GM21717 (cell line): ENCODE measurements at regions not wholly inside any gene's neighbourhood (a gene's known extent, or its start where the extent isn't known, plus 50 kb on each side); places are given as distances from the start of the nearest gene placed in this dataset.

ENCODE experiments used
- ATAC-seq: cut with Tn5 transposase; IDR thresholded peaks from one replicate; pipeline ENCODE4 v1.9.1; 2021; ENCODE audit warnings: mild to moderate bottlenecking, moderate library complexity; ENCODE audit not compliant: unreplicated experiment

DNA sequence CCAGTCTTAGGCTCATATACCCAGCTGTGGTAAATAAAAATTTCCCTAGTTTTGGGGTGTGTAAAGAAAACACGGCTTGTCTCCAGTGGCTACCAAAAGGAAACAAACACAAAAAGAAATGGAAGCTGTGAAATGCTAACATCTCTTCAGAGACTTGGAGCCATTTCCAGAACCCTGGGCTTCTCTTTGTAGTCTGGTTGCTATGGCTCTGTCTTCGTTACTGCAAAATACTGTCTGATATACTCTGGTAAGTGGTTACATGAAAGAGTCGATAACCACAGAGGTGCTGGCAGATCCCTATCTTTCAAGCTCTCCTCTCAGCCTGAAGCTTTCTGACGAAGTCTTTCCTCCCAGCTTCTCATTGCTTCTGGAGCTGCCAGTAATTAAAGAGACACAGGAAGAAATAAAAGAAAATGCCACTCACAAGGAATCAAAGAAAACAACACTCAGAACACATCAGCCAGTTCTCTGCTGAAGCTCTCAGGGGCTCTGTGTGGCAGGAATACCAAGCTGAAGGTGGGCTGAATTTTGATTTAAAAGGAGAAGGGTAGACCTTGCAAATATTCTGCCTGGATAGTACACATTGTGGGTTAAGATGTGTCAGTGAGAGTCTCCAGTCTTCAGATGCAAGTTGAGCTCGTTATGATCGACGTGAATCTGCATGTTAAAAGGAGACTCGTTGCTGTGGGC lies 107.6 kb upstream of the FAM9C start:
- ATAC-seq: no peak

GRCh38 chrX:13149702-13150350 lies 105.4 kb upstream of the FAM9C start:
- no peak for ATAC-seq

- ATAC-seq: no peak
Observed at GRCh38 chrX:13147733-13148132, 103.3 kb upstream of the FAM9C start.

- ATAC-seq: no peak
Observed at GRCh38 chrX:13147147-13147546, 102.7 kb upstream of the FAM9C start.

- no peak for ATAC-seq
Observed at GRCh38 chrX:13144927-13145655, 100.7 kb upstream of the FAM9C start.

GRCh38 chrX:13142891-13143290 lies 98.5 kb upstream of the FAM9C start:
- no peak for ATAC-seq

DNA sequence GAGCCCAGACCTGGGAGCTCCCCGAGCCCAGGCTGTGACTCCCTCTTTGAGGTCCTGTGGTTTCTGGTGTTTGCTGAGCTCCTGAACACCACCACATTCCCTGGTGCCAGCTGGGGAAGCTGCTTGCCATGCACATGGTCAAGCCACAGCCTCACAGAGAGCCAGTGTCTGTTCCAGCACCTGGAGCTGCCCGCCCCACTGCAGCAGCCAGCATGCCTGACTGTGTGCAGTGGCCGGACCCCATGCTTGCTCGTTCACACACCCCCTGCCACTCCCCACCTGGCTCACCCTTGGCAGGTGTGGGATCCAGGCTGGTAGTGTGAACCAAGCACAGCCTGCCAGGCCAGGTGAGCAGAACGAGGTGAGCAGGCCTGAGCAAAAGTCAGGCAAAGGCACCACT lies 95.6 kb upstream of the FAM9C start:
- no peak for ATAC-seq

DNA sequence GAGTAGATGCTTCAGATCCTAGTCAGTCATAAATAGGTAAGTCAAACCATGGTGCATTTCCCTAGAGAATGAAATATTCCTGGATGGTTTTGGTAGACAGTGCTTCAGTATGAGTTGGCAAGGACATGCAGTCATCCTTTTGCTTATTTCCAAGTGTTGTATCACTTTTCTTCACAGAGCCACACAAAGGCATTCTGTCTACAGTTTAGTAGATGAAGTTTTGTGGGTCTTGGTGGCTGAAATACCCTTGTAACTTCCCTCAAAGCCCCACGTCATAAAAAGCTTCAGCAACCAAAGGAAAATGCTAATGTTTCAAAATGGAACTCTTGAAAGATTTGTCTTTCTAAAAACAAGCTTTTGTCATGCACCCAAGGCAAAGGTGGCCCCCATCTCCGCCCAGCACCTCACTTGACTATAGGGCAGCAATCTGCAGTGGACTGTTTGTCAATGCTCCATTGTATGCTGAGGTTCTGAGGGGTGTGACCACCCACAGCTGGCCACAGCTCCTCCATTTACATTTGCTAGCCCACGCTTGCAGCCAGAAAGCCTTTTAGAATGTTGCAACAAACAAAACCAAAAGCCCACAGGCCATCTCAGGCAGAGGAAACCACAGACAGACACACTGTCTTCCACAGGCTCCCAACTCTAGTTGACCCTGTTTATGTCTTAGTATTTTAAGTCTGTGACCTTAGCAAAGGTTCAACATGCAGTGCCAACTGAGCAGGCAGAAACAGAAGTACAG lies 87.1 kb upstream of the FAM9C start:
- ATAC-seq: no peak

DNA sequence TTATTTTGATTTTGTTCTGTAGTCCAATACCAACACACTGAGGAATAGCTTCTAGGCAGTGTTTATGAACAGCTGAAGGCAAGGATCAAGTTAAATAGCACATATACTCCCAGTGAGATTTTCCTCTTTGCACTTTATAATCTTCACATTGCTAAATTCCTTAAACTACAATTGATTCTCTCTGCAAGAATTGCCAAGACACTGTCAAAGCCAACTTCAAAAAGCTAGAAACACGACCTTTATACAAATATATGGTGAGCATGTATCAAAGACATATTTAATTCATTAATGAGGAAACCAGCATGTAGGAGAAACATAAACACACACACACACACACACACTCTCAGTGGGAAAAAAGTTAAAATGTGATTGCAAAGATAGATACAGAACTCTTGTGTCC lies 86.4 kb upstream of the FAM9C start:
- no peak for ATAC-seq

DNA sequence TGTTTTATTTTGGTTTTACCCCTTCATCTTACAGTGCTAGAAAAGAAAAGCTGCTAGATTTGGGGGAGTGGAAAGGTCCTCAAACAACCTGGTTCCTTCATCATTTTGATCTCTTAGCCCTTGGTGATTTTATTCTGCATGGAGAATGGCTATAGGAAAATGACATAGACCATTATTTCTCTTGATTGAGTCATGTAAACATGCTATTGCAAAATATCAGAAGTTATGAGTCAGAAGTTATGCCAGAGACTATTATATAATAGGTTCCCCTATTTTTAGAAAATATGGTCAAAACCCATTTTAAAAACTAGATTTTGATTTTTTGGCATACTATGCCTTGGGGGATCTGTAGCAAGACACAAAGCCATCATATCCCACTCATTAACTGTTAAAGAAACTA lies 83.7 kb upstream of the FAM9C start:
- no peak for ATAC-seq

DNA sequence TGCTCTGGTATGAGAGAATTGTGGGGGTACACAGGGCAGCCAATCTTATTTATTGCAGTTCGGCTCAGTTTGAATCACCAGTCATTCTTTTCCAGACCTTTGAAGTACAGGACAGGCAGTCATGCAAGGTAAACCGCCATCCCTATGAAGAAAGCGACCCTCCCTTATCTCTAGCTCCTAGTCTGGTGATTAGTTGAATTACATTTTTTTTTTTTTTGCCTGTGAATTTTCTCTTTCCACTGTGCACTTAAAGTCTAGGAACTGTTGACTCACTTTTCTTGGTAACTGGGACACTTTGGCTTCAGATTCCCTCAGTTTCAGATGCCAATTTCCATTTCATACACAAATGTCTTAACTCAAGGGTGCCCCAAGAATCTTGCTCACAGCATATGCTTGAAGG lies 82.4 kb upstream of the FAM9C start:
- ATAC-seq: no peak

- ATAC-seq: no peak
Observed at GRCh38 chrX:13125188-13125587, 80.8 kb upstream of the FAM9C start.

DNA sequence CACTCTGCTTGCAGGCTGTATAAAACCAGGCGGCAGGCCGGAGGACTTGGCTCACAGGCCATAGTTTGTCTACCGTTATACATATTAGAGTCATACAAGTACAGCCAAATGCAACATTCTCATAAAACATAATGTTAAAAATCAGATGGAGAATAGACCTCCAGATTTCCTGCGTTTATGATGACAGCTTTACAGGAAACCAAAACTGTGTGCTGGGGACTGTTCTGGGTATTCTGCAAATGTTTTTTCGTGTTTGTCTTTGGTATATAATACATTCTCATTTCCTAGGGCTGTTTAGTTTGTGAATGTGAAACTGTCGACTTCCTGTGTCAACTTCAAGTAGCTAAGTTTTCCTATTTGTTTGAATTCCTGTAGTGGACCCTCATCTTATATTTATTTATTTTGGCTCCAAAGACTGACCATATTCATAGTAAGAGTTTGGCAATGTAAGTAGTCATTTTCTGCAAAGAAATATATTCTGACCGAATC lies 79.5 kb upstream of the FAM9C start:
- no peak for ATAC-seq

DNA sequence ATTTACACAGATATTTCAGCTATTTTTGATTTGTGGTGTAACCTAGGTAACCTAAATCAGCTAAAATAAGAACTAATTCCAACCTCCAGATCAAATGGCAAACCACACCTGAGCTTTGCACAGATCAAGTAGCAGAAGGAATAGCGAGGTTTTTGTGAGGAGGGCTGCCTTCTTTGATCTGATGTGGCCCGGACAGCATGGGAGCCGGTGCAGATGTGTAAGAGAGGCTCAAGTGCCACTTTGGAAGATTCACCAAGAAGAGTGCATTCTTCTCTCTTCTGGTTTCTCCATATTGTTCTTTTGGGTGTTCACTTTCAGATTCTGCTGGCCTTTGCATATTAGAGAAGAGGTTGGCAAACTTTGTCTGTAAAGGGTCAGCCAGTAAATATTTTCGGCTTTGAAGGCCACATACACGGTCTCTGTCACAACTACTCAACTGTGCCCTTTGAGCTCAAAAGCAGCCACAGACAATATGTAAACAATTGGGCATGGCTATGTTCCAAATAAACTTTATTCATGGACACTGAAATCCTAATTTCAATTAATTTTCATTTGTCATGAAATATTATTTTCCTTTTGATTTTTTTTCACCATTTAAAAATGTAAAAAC lies 78.9 kb upstream of the FAM9C start:
- ATAC-seq: no peak

GRCh38 chrX:13121020-13121555 lies 76.7 kb upstream of the FAM9C start:
- no peak for ATAC-seq

DNA sequence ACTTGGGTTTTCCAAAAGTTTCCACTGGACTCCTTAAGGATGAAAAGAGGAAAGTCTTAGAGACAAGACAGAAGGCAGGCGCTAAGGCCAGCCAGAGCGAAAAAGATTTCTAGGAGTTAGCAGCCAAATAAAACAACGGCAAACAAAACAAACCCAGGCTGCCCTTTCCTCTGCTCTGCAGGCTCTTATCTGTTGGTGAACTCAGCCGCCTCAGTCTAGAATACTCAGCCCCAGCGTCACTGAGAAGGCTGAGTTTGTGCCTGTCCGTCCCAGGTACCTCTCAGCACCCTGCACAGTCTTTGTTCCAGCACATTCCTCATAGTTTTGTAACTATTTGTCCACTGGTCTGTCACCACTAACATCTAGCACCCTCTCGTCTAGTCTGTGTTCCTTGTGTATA lies 75.6 kb upstream of the FAM9C start:
- ATAC-seq: no peak

DNA sequence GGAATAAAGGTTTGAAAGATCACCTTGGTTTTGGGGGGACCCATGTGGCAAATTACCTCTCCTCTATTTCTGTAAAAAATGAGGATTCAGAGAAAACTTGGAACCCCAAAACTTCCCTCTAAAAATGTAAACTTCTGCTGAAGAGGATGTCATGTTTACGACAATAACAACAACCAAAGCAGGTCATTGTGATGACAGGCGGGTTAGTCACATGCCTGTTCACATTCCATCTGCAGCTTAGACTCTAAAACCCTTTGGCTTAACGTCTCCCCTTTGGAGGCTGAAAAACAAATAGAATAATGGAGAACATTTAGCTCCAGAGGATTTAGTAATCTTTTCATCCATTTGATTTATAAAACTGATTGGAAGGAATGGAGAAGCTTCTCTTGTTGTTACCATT lies 75.0 kb upstream of the FAM9C start:
- ATAC-seq: no peak

- no peak for ATAC-seq
Observed at GRCh38 chrX:13115146-13115855, 70.9 kb upstream of the FAM9C start.

GRCh38 chrX:13112499-13112898 lies 68.1 kb upstream of the FAM9C start:
- no peak for ATAC-seq
